ENCODE measurements at regions not wholly inside any gene's neighbourhood (a gene's known extent, or its start where the extent isn't known, plus 50 kb on each side); places are given as distances from the start of the nearest gene placed in this dataset.

DNA sequence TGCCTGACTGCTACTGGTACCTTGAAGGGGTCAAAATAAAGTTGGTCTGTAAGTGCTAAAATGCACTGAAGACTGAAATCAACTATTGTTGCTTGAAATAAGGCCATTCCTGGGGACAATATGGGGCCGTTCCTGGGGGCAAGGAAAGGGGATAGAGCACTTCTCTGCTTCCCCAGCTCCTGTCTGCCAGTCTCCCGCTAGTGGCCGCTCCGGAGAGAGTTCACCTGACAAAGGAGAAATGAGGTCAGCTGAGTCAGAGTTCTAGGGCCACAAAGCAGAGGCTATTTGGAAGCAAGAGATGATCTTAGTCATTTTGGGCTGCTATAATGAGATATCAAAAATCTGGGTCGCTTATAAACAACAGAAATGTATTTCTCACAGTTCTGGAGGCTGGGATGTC is 345.9 kb downstream of the TSN start:
- TF ChIP-seq, protein P1, sequence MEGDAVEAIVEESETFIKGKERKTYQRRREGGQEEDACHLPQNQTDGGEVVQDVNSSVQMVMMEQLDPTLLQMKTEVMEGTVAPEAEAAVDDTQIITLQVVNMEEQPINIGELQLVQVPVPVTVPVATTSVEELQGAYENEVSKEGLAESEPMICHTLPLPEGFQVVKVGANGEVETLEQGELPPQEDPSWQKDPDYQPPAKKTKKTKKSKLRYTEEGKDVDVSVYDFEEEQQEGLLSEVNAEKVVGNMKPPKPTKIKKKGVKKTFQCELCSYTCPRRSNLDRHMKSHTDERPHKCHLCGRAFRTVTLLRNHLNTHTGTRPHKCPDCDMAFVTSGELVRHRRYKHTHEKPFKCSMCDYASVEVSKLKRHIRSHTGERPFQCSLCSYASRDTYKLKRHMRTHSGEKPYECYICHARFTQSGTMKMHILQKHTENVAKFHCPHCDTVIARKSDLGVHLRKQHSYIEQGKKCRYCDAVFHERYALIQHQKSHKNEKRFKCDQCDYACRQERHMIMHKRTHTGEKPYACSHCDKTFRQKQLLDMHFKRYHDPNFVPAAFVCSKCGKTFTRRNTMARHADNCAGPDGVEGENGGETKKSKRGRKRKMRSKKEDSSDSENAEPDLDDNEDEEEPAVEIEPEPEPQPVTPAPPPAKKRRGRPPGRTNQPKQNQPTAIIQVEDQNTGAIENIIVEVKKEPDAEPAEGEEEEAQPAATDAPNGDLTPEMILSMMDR (IDR thresholded peaks at IDR 0.05; ENCODE audit: low read depth, low read length): no peak
- TF ChIP-seq, protein P2, sequence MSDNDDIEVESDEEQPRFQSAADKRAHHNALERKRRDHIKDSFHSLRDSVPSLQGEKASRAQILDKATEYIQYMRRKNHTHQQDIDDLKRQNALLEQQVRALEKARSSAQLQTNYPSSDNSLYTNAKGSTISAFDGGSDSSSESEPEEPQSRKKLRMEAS (IDR thresholded peaks at IDR 0.05; ENCODE audit: low read depth, low read length): no peak
- TF ChIP-seq MYC (IDR thresholded peaks at IDR 0.05; ENCODE audit: low read depth, low read length) (no peak), POLR2A (IDR thresholded peaks at IDR 0.05; ENCODE audit: extremely low read depth, insufficient read length) (no peak)
- no peak for DNase-seq (ENCODE audit: low read depth)
- no peak overlapping the region for H3K4me3 ChIP-seq (ENCODE audit: low read depth, low read length)

DNA sequence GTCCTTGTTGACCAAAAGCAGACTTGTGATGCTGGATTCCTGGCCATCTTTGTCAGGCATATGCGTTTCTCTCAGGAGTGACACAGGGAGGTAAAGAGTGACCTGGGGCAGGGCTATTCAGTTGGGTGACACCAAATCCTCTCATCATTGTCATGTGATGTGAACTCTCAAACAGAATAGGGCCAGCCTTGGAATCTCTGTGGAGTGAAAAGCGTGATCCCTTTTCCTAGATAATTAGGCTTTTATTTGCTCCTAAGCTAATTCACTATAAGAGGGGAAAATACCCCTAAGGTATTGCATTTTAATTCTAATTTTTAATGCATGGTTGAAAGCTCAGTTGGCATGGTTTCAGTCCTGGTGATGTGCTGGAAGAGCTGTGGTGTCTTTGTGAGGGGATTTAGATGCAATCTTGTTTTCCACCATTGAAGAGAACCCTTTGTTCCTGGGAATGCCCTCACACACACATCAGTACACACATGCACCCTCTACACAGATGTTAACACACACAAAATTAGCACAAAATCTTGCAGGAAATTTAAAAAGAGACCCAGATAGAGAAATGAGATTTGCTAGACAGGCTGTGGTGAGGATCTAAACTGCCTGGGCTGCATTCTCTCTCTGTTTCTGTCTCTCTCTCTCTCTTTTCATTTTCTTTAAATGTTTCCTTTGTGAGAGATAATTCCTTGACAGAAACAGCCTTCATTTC is 349.9 kb downstream of the TSN start:
- DNase-seq (ENCODE audit: low read depth): no peak
- no peak overlapping the region for H3K4me3 ChIP-seq (ENCODE audit: low read depth, low read length)
- TF ChIP-seq MYC (IDR thresholded peaks at IDR 0.05; ENCODE audit: low read depth, low read length) (no peak), POLR2A (IDR thresholded peaks at IDR 0.05; ENCODE audit: extremely low read depth, insufficient read length) (no peak)
- TF ChIP-seq, protein P2 (IDR thresholded peaks at IDR 0.05; ENCODE audit: low read depth, low read length): no peak
- TF ChIP-seq, protein P1 (IDR thresholded peaks at IDR 0.05; ENCODE audit: low read depth, low read length): no peak

DNA sequence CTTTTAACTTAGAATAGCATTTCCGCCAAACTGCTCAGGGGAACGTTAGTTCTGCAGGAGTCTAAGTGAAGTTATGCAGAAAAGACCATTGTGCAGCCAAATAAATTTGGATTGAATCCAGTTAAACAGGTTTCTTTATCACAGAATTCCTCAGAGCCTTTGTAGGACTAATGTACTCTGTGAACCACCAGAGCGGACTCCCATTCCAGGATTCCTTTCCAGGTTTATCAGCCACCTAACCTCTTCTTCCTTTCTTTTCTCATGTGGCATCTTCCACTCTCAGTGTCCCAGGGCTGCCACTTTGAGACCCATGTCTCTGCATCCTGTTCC is 350.4 kb downstream of the TSN start:
- H3K4me3 ChIP-seq (ENCODE audit: low read depth, low read length): no peak overlapping the region

DNA sequence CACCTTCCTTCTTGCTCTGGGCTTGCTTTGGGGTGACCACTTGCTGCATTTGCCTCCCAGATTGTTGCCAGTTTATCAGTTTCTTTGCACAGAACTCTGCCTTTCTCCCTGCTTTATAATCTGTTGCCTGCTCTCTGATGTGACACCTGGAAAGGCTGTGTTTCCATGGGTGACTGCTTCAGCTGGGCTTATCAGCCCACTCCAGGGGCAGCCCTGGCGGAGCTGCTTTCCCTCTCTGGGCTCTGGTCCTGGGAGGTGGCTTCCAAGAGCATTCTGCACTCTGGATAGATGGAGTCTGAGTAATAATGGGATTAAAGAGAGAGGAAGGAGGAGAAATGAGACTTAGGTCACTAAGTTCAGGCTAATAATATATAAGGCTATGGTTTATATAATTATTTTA is 352.7 kb downstream of the TSN start:
- no peak for TF ChIP-seq POLR2A (IDR thresholded peaks at IDR 0.05; ENCODE audit: extremely low read depth, insufficient read length)
- TF ChIP-seq, protein P2 (IDR thresholded peaks at IDR 0.05; ENCODE audit: low read depth, low read length): no peak
- TF ChIP-seq, protein P1 (IDR thresholded peaks at IDR 0.05; ENCODE audit: low read depth, low read length): no peak
- TF ChIP-seq MYC (IDR thresholded peaks at IDR 0.05; ENCODE audit: low read depth, low read length): no peak
- no peak for DNase-seq (ENCODE audit: low read depth)
- no peak overlapping the region for H3K4me3 ChIP-seq (ENCODE audit: low read depth, low read length)

More for the DNA sequence above, 350.4 kb downstream of the TSN start:
- no peak for DNase-seq (ENCODE audit: low read depth)
- TF ChIP-seq POLR2A (IDR thresholded peaks at IDR 0.05; ENCODE audit: extremely low read depth, insufficient read length) (no peak), MYC (IDR thresholded peaks at IDR 0.05; ENCODE audit: low read depth, low read length) (no peak)
- TF ChIP-seq, protein P1 (IDR thresholded peaks at IDR 0.05; ENCODE audit: low read depth, low read length): no peak
- TF ChIP-seq, protein P2 (IDR thresholded peaks at IDR 0.05; ENCODE audit: low read depth, low read length): no peak

DNA sequence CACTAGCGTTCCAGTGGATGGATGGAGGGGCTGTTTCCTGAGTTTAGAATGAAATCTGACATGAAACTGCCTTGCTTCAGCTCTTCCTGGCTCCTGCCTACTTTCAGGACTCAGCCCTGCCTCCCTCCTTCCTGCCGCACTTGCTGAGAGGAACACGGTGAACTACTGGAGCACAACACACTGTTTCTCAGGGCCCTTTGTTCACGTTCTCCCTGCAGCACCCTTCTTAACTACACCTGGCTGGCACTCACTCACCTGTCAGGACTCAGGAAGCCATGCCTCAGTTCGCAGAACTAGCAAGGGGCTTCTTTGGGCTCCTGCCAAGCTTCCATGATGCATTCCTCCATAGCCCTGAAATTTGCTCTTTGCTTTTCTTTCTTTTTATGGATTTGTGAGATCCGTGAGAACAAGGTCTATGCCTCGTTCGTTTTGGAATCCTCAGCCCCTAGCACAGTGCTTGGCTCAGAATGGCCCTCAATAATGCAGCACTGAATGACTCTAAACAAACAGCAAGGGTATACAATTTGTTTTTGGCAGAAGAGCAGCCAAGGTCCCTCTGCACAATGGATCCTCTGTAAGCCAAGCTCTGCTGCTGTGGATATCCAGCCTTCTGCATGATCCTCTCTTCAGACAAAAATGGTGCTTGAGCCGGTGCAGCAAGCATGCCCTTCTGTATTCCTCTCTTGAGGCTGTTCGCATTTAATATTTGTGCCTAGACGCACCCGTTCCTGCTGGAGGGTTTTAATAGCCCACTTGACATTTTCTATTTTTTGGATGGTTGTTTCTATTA is 357.0 kb downstream of the TSN start:
- TF ChIP-seq, protein P1 (IDR thresholded peaks at IDR 0.05; ENCODE audit: low read depth, low read length): no peak
- TF ChIP-seq, protein P2 (IDR thresholded peaks at IDR 0.05; ENCODE audit: low read depth, low read length): no peak
- TF ChIP-seq MYC (IDR thresholded peaks at IDR 0.05; ENCODE audit: low read depth, low read length): no peak
- no peak for TF ChIP-seq POLR2A (IDR thresholded peaks at IDR 0.05; ENCODE audit: extremely low read depth, insufficient read length)
- no peak for DNase-seq (ENCODE audit: low read depth)
- no peak overlapping the region for H3K4me3 ChIP-seq (ENCODE audit: low read depth, low read length)
